Chondrocyte (in vitro differentiated cells): ENCODE measurements at regions not wholly inside any gene's neighbourhood (a gene's known extent, or its start where the extent isn't known, plus 50 kb on each side); places are given as distances from the start of the nearest gene placed in this dataset.

Source experiments
- DNase-seq: peaks from one replicate; pipeline ENCODE4 v3.0.0; 2021; ENCODE audit warnings: mixed read lengths, low spot score
- H3K27ac Mint-ChIP-seq: one replicate; pipeline ENCODE4 v1.8.0; 2021; ENCODE audit warnings: mild to moderate bottlenecking, moderate library complexity, mixed read lengths; ENCODE audit not compliant: unreplicated experiment
- H3K27me3 Mint-ChIP-seq: 2 replicates; pipeline ENCODE4 v1.8.0; 2021; ENCODE audit warnings: low read depth, mixed read lengths
- H3K36me3 Mint-ChIP-seq: 2 replicates; pipeline ENCODE4 v1.8.0; 2021; ENCODE audit warnings: low read depth, mixed read lengths
- H3K4me1 Mint-ChIP-seq: 2 replicates; pipeline ENCODE4 v1.8.0; 2021; ENCODE audit warnings: low read depth, mild to moderate bottlenecking, mixed read lengths
- H3K4me3 Mint-ChIP-seq: one replicate; pipeline ENCODE4 v1.8.0; 2021; ENCODE audit warnings: mild to moderate bottlenecking, moderate library complexity, mixed read lengths; ENCODE audit not compliant: unreplicated experiment
- H3K9me3 Mint-ChIP-seq: 2 replicates; pipeline ENCODE4 v1.8.0; 2021; ENCODE audit warnings: low read depth, mixed read lengths
- CTCF ChIP-seq: fragments of 200-600 bp; sonication (generic); IDR thresholded peaks from 2 replicates; pipeline ENCODE4 v1.5.0; 2021; ENCODE audit warnings: antibody characterized with exemption, mild to moderate bottlenecking, moderate library complexity

- no peaks in the 10 kb centered on the region for H3K9me3 Mint-ChIP-seq
- H3K4me3 Mint-ChIP-seq, result no peak overlapping the region
- H3K27me3 Mint-ChIP-seq, result no peaks in the 10 kb centered on the region
- H3K27ac Mint-ChIP-seq, result no peak overlapping the region
- peaks cover 1% of the 10 kb centered on the region for H3K36me3 Mint-ChIP-seq
- H3K4me1 Mint-ChIP-seq, result peaks cover 3% of the 10 kb centered on the region
- TF ChIP-seq CTCF, result no peak
- no peak for DNase-seq
Observed at GRCh38 chr13:82634946-82635345, 1247.3 kb downstream of the SLITRK1 start.

- Mint-ChIP-seq H3K4me3 (no peak overlapping the region), H3K9me3 (no peaks in the 10 kb centered on the region), H3K4me1 (no peaks in the 10 kb centered on the region), H3K27me3 (no peaks in the 10 kb centered on the region), H3K36me3 (no peaks in the 10 kb centered on the region), H3K27ac (no peak overlapping the region)
- DNase-seq, result no peak
- TF ChIP-seq CTCF, result no peak
Observed at GRCh38 chr13:82627183-82627582, 1255.1 kb downstream of the SLITRK1 start.

- H3K4me3 Mint-ChIP-seq, result no peak overlapping the region
- no peak for TF ChIP-seq CTCF
- H3K27ac Mint-ChIP-seq, result no peak overlapping the region
- H3K9me3 Mint-ChIP-seq, result no peaks in the 10 kb centered on the region
- no peaks in the 10 kb centered on the region for H3K36me3 Mint-ChIP-seq
- DNase-seq, result no peak
- H3K4me1 Mint-ChIP-seq, result no peaks in the 10 kb centered on the region
- no peaks in the 10 kb centered on the region for H3K27me3 Mint-ChIP-seq
Observed at GRCh38 chr13:82625717-82626116, 1256.6 kb downstream of the SLITRK1 start.

GRCh38 chr13:82615043-82615442 lies 1267.2 kb downstream of the SLITRK1 start:
- no peaks in the 10 kb centered on the region for H3K36me3 Mint-ChIP-seq
- no peaks in the 10 kb centered on the region for H3K9me3 Mint-ChIP-seq
- H3K27me3 Mint-ChIP-seq, result no peaks in the 10 kb centered on the region
- no peak overlapping the region for H3K4me3 Mint-ChIP-seq
- DNase-seq, result no peak
- no peak overlapping the region for H3K27ac Mint-ChIP-seq
- no peaks in the 10 kb centered on the region for H3K4me1 Mint-ChIP-seq
- no peak for TF ChIP-seq CTCF

- DNase-seq, result no peak
- no peaks in the 10 kb centered on the region for H3K27me3 Mint-ChIP-seq
- H3K36me3 Mint-ChIP-seq, result no peaks in the 10 kb centered on the region
- H3K4me1 Mint-ChIP-seq, result no peaks in the 10 kb centered on the region
- no peak overlapping the region for H3K27ac Mint-ChIP-seq
- H3K9me3 Mint-ChIP-seq, result no peaks in the 10 kb centered on the region
- no peak overlapping the region for H3K4me3 Mint-ChIP-seq
- no peak for TF ChIP-seq CTCF
Observed at GRCh38 chr13:82614086-82614485, 1268.2 kb downstream of the SLITRK1 start.
